HG03097 (cell line): ENCODE measurements at regions not wholly inside any gene's neighbourhood (a gene's known extent, or its start where the extent isn't known, plus 50 kb on each side); places are given as distances from the start of the nearest gene placed in this dataset.

ENCODE experiments used
- ATAC-seq: cut with Tn5 transposase; IDR thresholded peaks from one replicate; pipeline ENCODE4 v1.9.1; 2021; ENCODE audit not compliant: unreplicated experiment, low FRiP score

- no peak for ATAC-seq
Observed at GRCh38 chr10:94043431-94043990, 49.8 kb downstream of the PLCE1 start.

- no peak for ATAC-seq
Observed at GRCh38 chr10:94046098-94046497, 52.4 kb downstream of the PLCE1 start.

GRCh38 chr10:94047293-94047692, 53.6 kb downstream of the PLCE1 start:
- no peak for ATAC-seq

- no peak for ATAC-seq
Observed at GRCh38 chr10:94049911-94050310, 56.2 kb downstream of the PLCE1 start.

GRCh38 chr10:94052281-94052680, 58.5 kb downstream of the PLCE1 start:
- no peak for ATAC-seq

GRCh38 chr10:94052866-94053791, 59.4 kb downstream of the PLCE1 start:
- ATAC-seq, result no peak

GRCh38 chr10:94059178-94059883, 65.6 kb downstream of the PLCE1 start:
- ATAC-seq, result no peak

- no peak for ATAC-seq
Observed at GRCh38 chr10:94061026-94061425, 67.3 kb downstream of the PLCE1 start.

- ATAC-seq, result no peak
Observed at GRCh38 chr10:94062611-94063010, 68.9 kb downstream of the PLCE1 start.

GRCh38 chr10:94065362-94065761, 71.6 kb downstream of the PLCE1 start:
- no peak for ATAC-seq

- no peak for ATAC-seq
Observed at GRCh38 chr10:94065787-94066186, 72.1 kb downstream of the PLCE1 start.

- no peak for ATAC-seq
Observed at GRCh38 chr10:94066411-94066810, 72.7 kb downstream of the PLCE1 start.

GRCh38 chr10:94069884-94070283, 76.2 kb downstream of the PLCE1 start:
- ATAC-seq, result no peak

GRCh38 chr10:94074462-94074861, 80.7 kb downstream of the PLCE1 start:
- no peak for ATAC-seq

- ATAC-seq, result no peak
Observed at GRCh38 chr10:94075506-94075905, 81.8 kb downstream of the PLCE1 start.

- no peak for ATAC-seq
Observed at GRCh38 chr10:94076325-94076841, 82.7 kb downstream of the PLCE1 start.

- no peak for ATAC-seq
Observed at GRCh38 chr10:94077042-94077441, 83.3 kb downstream of the PLCE1 start.

- no peak for ATAC-seq
Observed at GRCh38 chr10:94080108-94080507, 86.4 kb downstream of the PLCE1 start.

- ATAC-seq, result no peak
Observed at GRCh38 chr10:94083662-94084265, 90.0 kb downstream of the PLCE1 start.

- no peak for ATAC-seq
Observed at GRCh38 chr10:94084344-94084743, 90.6 kb downstream of the PLCE1 start.

- ATAC-seq, result no peak
Observed at GRCh38 chr10:94085288-94085687, 91.6 kb downstream of the PLCE1 start.
